ENCODE measurements at regions not wholly inside any gene's neighbourhood (a gene's known extent, or its start where the extent isn't known, plus 50 kb on each side); places are given as distances from the start of the nearest gene placed in this dataset.

DNA sequence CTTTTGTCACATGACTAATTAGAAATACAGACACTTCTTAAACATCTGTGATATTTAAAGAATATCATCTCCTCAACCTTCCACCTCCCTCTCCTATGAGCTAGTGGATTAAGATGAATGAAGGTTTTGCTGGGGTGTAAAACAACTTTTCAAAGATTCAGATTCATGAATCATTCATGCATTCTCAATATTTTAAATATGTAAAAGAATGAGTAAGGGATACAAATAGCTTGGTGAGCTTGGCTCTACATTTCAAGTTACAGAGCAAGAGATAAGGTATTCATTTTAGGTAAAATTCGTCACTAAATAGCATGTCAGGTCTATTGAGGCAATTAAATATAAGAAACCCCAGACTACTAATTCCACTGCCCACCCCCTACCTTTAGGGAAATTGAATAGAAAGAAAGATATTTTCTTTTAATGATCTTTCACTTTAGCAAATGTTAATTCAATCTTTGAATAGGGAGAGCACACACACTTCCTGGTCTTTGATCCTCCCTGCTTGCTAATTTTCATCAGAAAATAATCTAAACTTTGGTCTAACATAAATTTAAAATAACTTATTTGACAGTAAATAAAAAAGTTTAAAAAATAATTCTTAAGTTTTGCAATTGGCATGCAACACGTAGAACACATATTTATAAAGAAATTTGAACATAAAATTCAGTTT is 486.9 kb upstream of the ITGA1 start:
- TF ChIP-seq, protein P1, sequence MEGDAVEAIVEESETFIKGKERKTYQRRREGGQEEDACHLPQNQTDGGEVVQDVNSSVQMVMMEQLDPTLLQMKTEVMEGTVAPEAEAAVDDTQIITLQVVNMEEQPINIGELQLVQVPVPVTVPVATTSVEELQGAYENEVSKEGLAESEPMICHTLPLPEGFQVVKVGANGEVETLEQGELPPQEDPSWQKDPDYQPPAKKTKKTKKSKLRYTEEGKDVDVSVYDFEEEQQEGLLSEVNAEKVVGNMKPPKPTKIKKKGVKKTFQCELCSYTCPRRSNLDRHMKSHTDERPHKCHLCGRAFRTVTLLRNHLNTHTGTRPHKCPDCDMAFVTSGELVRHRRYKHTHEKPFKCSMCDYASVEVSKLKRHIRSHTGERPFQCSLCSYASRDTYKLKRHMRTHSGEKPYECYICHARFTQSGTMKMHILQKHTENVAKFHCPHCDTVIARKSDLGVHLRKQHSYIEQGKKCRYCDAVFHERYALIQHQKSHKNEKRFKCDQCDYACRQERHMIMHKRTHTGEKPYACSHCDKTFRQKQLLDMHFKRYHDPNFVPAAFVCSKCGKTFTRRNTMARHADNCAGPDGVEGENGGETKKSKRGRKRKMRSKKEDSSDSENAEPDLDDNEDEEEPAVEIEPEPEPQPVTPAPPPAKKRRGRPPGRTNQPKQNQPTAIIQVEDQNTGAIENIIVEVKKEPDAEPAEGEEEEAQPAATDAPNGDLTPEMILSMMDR (IDR thresholded peaks at IDR 0.05; ENCODE audit: poor library complexity, severe bottlenecking) = no peak
- TF ChIP-seq, protein P2, sequence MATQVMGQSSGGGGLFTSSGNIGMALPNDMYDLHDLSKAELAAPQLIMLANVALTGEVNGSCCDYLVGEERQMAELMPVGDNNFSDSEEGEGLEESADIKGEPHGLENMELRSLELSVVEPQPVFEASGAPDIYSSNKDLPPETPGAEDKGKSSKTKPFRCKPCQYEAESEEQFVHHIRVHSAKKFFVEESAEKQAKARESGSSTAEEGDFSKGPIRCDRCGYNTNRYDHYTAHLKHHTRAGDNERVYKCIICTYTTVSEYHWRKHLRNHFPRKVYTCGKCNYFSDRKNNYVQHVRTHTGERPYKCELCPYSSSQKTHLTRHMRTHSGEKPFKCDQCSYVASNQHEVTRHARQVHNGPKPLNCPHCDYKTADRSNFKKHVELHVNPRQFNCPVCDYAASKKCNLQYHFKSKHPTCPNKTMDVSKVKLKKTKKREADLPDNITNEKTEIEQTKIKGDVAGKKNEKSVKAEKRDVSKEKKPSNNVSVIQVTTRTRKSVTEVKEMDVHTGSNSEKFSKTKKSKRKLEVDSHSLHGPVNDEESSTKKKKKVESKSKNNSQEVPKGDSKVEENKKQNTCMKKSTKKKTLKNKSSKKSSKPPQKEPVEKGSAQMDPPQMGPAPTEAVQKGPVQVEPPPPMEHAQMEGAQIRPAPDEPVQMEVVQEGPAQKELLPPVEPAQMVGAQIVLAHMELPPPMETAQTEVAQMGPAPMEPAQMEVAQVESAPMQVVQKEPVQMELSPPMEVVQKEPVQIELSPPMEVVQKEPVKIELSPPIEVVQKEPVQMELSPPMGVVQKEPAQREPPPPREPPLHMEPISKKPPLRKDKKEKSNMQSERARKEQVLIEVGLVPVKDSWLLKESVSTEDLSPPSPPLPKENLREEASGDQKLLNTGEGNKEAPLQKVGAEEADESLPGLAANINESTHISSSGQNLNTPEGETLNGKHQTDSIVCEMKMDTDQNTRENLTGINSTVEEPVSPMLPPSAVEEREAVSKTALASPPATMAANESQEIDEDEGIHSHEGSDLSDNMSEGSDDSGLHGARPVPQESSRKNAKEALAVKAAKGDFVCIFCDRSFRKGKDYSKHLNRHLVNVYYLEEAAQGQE (IDR thresholded peaks at IDR 0.05; ENCODE audit: borderline replicate concordance) = no peak
- TF ChIP-seq EP300 (conservative IDR thresholded peaks at IDR 0.05; ENCODE audit: poor library complexity, severe bottlenecking) (no peak), SMC3 (conservative IDR thresholded peaks at IDR 0.05; ENCODE audit: poor library complexity) (no peak), EZH2 (IDR thresholded peaks at IDR 0.05; ENCODE audit: borderline replicate concordance, insufficient read depth, low read length, poor library complexity, severe bottlenecking) (no peak), POLR2AphosphoS5 (IDR thresholded peaks at IDR 0.05) (no peak), TAF1 (IDR thresholded peaks at IDR 0.05; ENCODE audit: low read depth) (no peak), RAD21 (conservative IDR thresholded peaks at IDR 0.05) (no peak), MXI1 (conservative IDR thresholded peaks at IDR 0.05; ENCODE audit: poor library complexity, severe bottlenecking) (no peak)
